HG03520 (cell line): ENCODE measurements at regions not wholly inside any gene's neighbourhood (a gene's known extent, or its start where the extent isn't known, plus 50 kb on each side); places are given as distances from the start of the nearest gene placed in this dataset.
"Not testable (repeated sequence)": the region's sequence is repeated elsewhere in the genome, so short reads cannot be mapped to it uniquely, and the experiment has no call there.

Source experiments
- ATAC-seq: cut with Tn5 transposase; IDR thresholded peaks from one replicate; pipeline ENCODE4 v1.9.1; 2021; ENCODE audit warnings: mild to moderate bottlenecking, moderate library complexity; ENCODE audit not compliant: unreplicated experiment

GRCh38 chr10:47711428-47711827, 52.0 kb downstream of the SYT15B start:
- not testable (repeated sequence) for ATAC-seq

GRCh38 chr10:47710443-47710842, 52.9 kb downstream of the SYT15B start:
- not testable (repeated sequence) for ATAC-seq

DNA sequence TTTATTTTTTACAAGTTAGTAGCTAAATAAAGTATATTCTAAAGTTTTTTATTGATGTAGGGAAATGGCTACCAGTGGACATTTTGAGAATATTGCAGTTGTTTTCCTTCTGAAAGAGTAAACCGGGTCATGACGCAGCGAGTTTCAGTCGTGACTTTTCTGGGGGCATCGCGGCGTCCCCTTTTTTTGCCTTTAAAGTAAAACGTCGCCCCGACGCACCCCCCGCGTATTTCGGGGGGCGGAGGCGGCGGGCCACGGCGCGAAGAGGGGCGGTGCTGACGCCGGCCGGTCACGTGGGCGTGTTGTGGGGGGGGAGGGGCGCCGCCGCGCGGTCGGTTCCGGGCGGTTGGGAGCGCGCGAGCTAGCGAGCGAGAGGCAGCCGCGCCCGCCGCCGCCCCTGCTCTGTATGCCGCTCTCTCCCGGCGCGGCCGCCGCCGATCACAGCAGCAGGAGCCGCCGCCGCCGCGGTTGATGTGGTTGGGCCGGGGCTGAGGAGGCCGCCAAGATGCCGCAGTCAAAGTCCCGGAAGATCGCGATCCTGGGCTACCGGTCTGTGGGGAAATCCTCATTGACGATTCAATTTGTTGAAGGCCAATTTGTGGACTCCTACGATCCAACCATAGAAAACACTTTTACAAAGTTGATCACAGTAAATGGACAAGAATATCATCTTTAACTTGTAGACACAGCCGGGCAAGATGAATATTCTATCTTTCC, 57.5 kb downstream of the SYT15B start:
- peak; percentile 96 for ATAC-seq

DNA sequence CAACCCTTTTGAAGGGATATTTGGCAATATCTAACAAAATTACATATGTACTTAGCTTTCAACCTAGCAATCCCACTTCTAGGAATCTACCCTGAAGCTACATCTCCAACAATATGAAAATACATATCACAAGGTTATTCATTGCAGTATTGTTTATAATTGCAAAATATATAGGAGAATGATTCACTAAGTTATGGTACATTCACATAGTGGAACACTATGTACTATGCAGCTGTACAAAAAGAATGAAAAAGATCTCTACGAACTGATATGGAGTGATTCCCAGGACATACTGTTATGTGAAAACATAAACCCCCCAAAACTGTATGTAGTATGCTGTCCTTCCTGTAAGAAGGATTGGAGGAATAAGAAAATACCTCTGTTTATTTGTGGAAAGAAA, 62.1 kb downstream of the SYT15B start:
- ATAC-seq, result not testable (repeated sequence)

- not testable (repeated sequence) for ATAC-seq
Measured at GRCh38 chr10:47699854-47700253, 63.5 kb downstream of the SYT15B start.

- ATAC-seq, result not testable (repeated sequence)
Measured at GRCh38 chr10:47696170-47696569, 67.2 kb downstream of the SYT15B start.

GRCh38 chr10:47695149-47695548, 68.2 kb downstream of the SYT15B start:
- not testable (repeated sequence) for ATAC-seq

GRCh38 chr10:47690304-47690703, 73.1 kb downstream of the SYT15B start:
- ATAC-seq, result not testable (repeated sequence)

- not testable (repeated sequence) for ATAC-seq
Measured at GRCh38 chr10:47683826-47684475, 79.4 kb downstream of the SYT15B start.

DNA sequence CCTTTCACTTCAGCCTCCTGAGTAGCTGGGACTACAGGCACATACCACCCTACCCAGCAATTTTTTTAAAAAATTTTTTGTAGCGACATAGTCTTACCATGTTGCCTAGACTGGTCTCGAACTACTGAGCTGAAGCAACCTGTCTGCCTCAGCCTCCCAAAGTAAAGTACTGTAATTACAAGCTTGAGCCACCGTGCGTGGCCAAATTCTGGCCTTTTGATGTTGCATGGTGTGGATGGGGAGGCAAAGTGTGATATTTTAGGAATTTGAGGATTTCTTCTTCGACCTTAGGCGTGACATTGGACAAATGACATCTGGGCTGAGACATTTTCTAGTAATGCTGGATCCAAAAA, 81.8 kb downstream of the SYT15B start:
- not testable (repeated sequence) for ATAC-seq

GRCh38 chr10:47680848-47681637, 82.3 kb downstream of the SYT15B start:
- ATAC-seq, result not testable (repeated sequence)

- not testable (repeated sequence) for ATAC-seq
Measured at GRCh38 chr10:47676102-47676501, 87.3 kb downstream of the SYT15B start.

- ATAC-seq, result not testable (repeated sequence)
Measured at GRCh38 chr10:47675577-47675976, 87.8 kb downstream of the SYT15B start.

GRCh38 chr10:47673128-47673527, 90.3 kb downstream of the SYT15B start:
- ATAC-seq, result not testable (repeated sequence)

DNA sequence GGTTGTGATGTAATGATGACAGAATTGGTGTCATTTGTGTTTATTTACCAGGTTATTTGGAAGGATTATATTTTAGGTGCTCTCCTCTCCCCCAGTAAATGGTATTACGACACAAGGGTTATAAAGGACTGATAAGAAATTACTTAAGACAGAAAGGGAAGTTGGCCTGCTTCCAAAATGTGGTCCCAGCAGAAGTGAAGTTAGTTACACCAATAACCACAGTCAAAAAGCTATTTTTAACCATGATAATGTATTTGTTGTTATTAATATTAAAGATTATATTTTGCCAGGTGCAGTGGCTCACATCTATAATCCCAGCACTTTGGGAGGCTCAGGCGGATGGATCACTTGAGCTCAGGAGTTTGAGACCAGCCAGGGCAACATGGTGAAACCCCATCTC, 92.5 kb downstream of the SYT15B start:
- not testable (repeated sequence) for ATAC-seq

- ATAC-seq, result not testable (repeated sequence)
Measured at GRCh38 chr10:47661955-47662577, 101.3 kb downstream of the SYT15B start.

DNA sequence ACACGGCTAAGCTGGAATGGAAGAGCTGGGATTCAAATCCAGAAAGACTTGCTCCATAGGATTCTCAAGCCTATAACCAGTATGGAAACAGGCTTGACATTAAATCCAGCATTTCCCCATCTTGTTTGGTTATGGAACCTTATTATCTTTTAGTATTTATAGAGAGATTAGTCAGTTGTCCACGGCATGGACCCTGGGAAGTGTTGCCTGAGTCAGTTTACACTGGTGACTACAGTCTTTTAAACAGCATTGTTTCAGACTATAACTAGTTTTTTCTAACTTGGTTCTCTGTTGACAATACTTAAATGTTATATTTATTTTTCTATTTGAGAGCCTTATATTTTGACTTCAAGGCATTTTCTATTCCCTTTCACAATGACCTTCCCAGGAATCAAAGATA, 106.7 kb downstream of the SYT15B start:
- ATAC-seq, result not testable (repeated sequence)

GRCh38 chr10:47654161-47654560, 109.2 kb downstream of the SYT15B start:
- not testable (repeated sequence) for ATAC-seq

GRCh38 chr10:47648594-47648993, 114.8 kb downstream of the SYT15B start:
- not testable (repeated sequence) for ATAC-seq

- ATAC-seq, result not testable (repeated sequence)
Measured at GRCh38 chr10:47647523-47648101, 115.8 kb downstream of the SYT15B start.
